ENCODE measurements at regions not wholly inside any gene's neighbourhood (a gene's known extent, or its start where the extent isn't known, plus 50 kb on each side); places are given as distances from the start of the nearest gene placed in this dataset.

- H4K20me1 ChIP-seq (replicated peaks; ENCODE audit: insufficient read depth), result no peaks in the 10 kb centered on the region
- H3K4me2 ChIP-seq, result no peak overlapping the region
- no peaks in the 10 kb centered on the region for H3K4me1 ChIP-seq (ENCODE audit: insufficient read depth)
- TF ChIP-seq ZNF462 (CRISPR knock-in tag; IDR thresholded peaks at IDR 0.05), result no peak
- no peak for TF ChIP-seq CTCF (conservative IDR thresholded peaks at IDR 0.05; ENCODE audit: low read depth in 2 of 2)
- TF ChIP-seq POLR2AphosphoS5 (IDR thresholded peaks at IDR 0.05; ENCODE audit: low read depth), result no peak
- no peak for TF ChIP-seq NANOG (IDR thresholded peaks at IDR 0.05; ENCODE audit: borderline replicate concordance)
- no peak for TF ChIP-seq ETS1 (IDR thresholded peaks at IDR 0.05)
- no peak for TF ChIP-seq EZH2 (IDR thresholded peaks at IDR 0.05; ENCODE audit: low read depth, unreplicated experiment)
- TF ChIP-seq ZNF114 (CRISPR knock-in tag; IDR thresholded peaks at IDR 0.05), result no peak
- TF ChIP-seq STAT1 (IDR thresholded peaks at IDR 0.05; ENCODE audit: unreplicated experiment), result no peak
- TF ChIP-seq CREB1 (CRISPR knock-in tag; IDR thresholded peaks at IDR 0.05; ENCODE audit: low read depth), result no peak
- no peak for TF ChIP-seq REST (IDR thresholded peaks at IDR 0.05; ENCODE audit: unreplicated experiment)
- no peak for TF ChIP-seq EZH2phosphoT487 (IDR thresholded peaks at IDR 0.05; ENCODE audit: unreplicated experiment)
- no peak for TF ChIP-seq ZNF331 (CRISPR knock-in tag; IDR thresholded peaks at IDR 0.05; ENCODE audit: low read depth)
- no peak for TF ChIP-seq JUNB (IDR thresholded peaks at IDR 0.05; ENCODE audit: unreplicated experiment)
- no peak overlapping the region for H2AFZ ChIP-seq
- no peaks in the 10 kb centered on the region for H3K9me2 ChIP-seq (ENCODE audit: insufficient read depth)
- H3F3A ChIP-seq (replicated peaks; ENCODE audit: low read depth), result no peaks in the 10 kb centered on the region
- Mint-ChIP-seq H3K4me3 (no peak overlapping the region), H3K27me3 (ENCODE audit: insufficient read depth, low read depth, poor library complexity) (peaks cover 6% of the 10 kb centered on the region), H3K4me1 (no peaks in the 10 kb centered on the region), H3K27ac (no peak overlapping the region), H3K36me3 (ENCODE audit: low read depth) (peaks cover 39% of the 10 kb centered on the region), H3K9me3 (peaks cover 92% of the 10 kb centered on the region)
- ATAC-seq, result no peak
- no peak for DNase-seq (ENCODE audit: low spot score)
- H3K79me2 ChIP-seq (replicated peaks; ENCODE audit: insufficient read depth), result no peaks in the 10 kb centered on the region
- H3K27me3 ChIP-seq (ENCODE audit: insufficient read depth), result no peaks in the 10 kb centered on the region
- no peak overlapping the region for H3K4me3 ChIP-seq
- no peak overlapping the region for H3K27ac ChIP-seq (ENCODE audit: low read depth)
- H3K36me3 ChIP-seq (ENCODE audit: insufficient read depth), result no peaks in the 10 kb centered on the region
Measured at GRCh38 chr12:126718365-126718764, 1548.6 kb upstream of the TMEM132C start.
